Activated CD8-positive, alpha-beta memory T cell treated with anti-CD3 and anti-CD28 coated beads for 36 hours (primary cell): ENCODE measurements at regions not wholly inside any gene's neighbourhood (a gene's known extent, or its start where the extent isn't known, plus 50 kb on each side); places are given as distances from the start of the nearest gene placed in this dataset.

ENCODE experiments used
- CTCF ChIA-PET: fragments of 350-600 bp; sonication (Branson Sonifier 250); formaldehyde crosslinking; loops from one replicate; lab custom pipeline; 2021; ENCODE audit warnings: antibody characterized with exemption; lab: Charles Lee
- POLR2A ChIA-PET: fragments of 350-600 bp; sonication (Branson Sonifier 250); formaldehyde crosslinking; loops from one replicate; lab custom pipeline; 2021; ENCODE audit warnings: antibody characterized with exemption; lab: Charles Lee

GRCh38 chr15:96699871-96700401, 369.4 kb downstream of the NR2F2 start:
- CTCF ChIA-PET, result no interaction called here
- POLR2A ChIA-PET, result no interaction called here

- CTCF ChIA-PET, result no interaction called here
- POLR2A ChIA-PET, result no interaction called here
Observed at GRCh38 chr15:96700555-96700954, 370.1 kb downstream of the NR2F2 start.

GRCh38 chr15:96701443-96701842, 370.9 kb downstream of the NR2F2 start:
- CTCF ChIA-PET, result no interaction called here
- POLR2A ChIA-PET, result no interaction called here

- ChIA-PET POLR2A (no interaction called here), CTCF (no interaction called here)
Observed at GRCh38 chr15:96701877-96702276, 371.4 kb downstream of the NR2F2 start.

- POLR2A ChIA-PET, result no interaction called here
- CTCF ChIA-PET, result no interaction called here
Observed at GRCh38 chr15:96702589-96702988, 372.1 kb downstream of the NR2F2 start.

- CTCF ChIA-PET, result no interaction called here
- POLR2A ChIA-PET, result no interaction called here
Observed at GRCh38 chr15:96703091-96703490, 372.6 kb downstream of the NR2F2 start.

- POLR2A ChIA-PET, result no interaction called here
- CTCF ChIA-PET, result no interaction called here
Observed at GRCh38 chr15:96703794-96704550, 373.5 kb downstream of the NR2F2 start.

- ChIA-PET CTCF (no interaction called here), POLR2A (no interaction called here)
Observed at GRCh38 chr15:96716075-96716474, 385.6 kb downstream of the NR2F2 start.

GRCh38 chr15:96716478-96716877, 386.0 kb downstream of the NR2F2 start:
- ChIA-PET POLR2A (no interaction called here), CTCF (no interaction called here)

- CTCF ChIA-PET, result no interaction called here
Observed at GRCh38 chr15:96720251-96720650, 389.8 kb downstream of the NR2F2 start.

GRCh38 chr15:96720656-96721055, 390.2 kb downstream of the NR2F2 start:
- ChIA-PET CTCF (no interaction called here), POLR2A (no interaction called here)

More at GRCh38 chr15:96720251-96720650, 389.8 kb downstream of the NR2F2 start:
- POLR2A ChIA-PET, result no interaction called here

- ChIA-PET POLR2A (no interaction called here), CTCF (no interaction called here)
Observed at GRCh38 chr15:96728591-96728990, 398.1 kb downstream of the NR2F2 start.

GRCh38 chr15:96732704-96733103, 402.2 kb downstream of the NR2F2 start:
- CTCF ChIA-PET, result no interaction called here
- POLR2A ChIA-PET, result no interaction called here

- POLR2A ChIA-PET, result no interaction called here
- CTCF ChIA-PET, result no interaction called here
Observed at GRCh38 chr15:96733721-96734120, 403.2 kb downstream of the NR2F2 start.

- CTCF ChIA-PET, result interaction anchor here (0.7 kb wide), 1 partner anchor 247 kb away, joined by 4 read pairs; no protein-coding TSS in a partner anchor
- POLR2A ChIA-PET, result no interaction called here
Observed at GRCh38 chr15:96735632-96736240, 405.2 kb downstream of the NR2F2 start.

- POLR2A ChIA-PET, result no interaction called here
- CTCF ChIA-PET, result no interaction called here
Observed at GRCh38 chr15:96736384-96736783, 405.9 kb downstream of the NR2F2 start.

GRCh38 chr15:96737408-96737807, 406.9 kb downstream of the NR2F2 start:
- ChIA-PET POLR2A (no interaction called here), CTCF (no interaction called here)

- ChIA-PET POLR2A (no interaction called here), CTCF (no interaction called here)
Observed at GRCh38 chr15:96746665-96747064, 416.2 kb downstream of the NR2F2 start.

- POLR2A ChIA-PET, result no interaction called here
- CTCF ChIA-PET, result no interaction called here
Observed at GRCh38 chr15:96747291-96747690, 416.8 kb downstream of the NR2F2 start.

GRCh38 chr15:96750361-96750760, 419.9 kb downstream of the NR2F2 start:
- CTCF ChIA-PET, result no interaction called here
- POLR2A ChIA-PET, result no interaction called here

GRCh38 chr15:96756146-96756545, 425.6 kb downstream of the NR2F2 start:
- ChIA-PET POLR2A (no interaction called here), CTCF (no interaction called here)
